ENCODE measurements at regions not wholly inside any gene's neighbourhood (a gene's known extent, or its start where the extent isn't known, plus 50 kb on each side); places are given as distances from the start of the nearest gene placed in this dataset.

DNA sequence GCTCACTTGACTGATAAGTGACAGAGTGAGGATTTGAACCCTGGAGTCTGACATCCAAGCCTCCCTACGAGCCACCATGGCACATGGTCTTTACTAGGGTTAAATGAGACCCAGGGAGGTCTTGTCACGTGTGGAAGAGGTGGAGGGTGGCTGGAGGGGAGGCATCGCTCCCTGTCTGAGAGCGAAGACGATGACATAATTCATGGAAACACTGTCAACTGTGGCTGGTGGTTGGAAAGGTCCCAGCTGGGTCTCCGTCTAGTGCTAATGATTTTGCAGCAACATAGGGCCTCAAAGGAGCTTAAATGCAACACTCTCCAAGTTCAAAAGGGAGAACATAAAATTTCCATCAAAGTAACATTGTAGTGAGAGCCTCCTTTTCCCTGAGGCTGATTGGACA, 99.9 kb upstream of the BAIAP2L1 start:
- DNase-seq, result no peak
- WGBS, 5 donors, result 53 to 66% (median 58%) methylated on average over 6 of the region's 6 CpGs
- peaks cover 0 to 14% (median 0%) of the 10 kb centered on the region in 3 donors for H3K27me3 ChIP-seq
- H3K36me3 ChIP-seq, result no peaks in the 10 kb centered on the region
- no peaks in the 10 kb centered on the region for H3K4me1 ChIP-seq
- H3K9me3 ChIP-seq, result peaks cover 0 to 38% (median 30%) of the 10 kb centered on the region in 4 donors
- no peak overlapping the region for H3K4me3 ChIP-seq
- intact Hi-C loops (cut with DNase I; ENCODE audit: low total_unique reads), result no loop called here
- no peak overlapping the region for H3K27ac ChIP-seq
- TF ChIP-seq POLR2AphosphoS5 (IDR thresholded peaks at IDR 0.05), result no peak
- no peak for TF ChIP-seq POLR2A (IDR thresholded peaks at IDR 0.05)
- TF ChIP-seq, protein P1, sequence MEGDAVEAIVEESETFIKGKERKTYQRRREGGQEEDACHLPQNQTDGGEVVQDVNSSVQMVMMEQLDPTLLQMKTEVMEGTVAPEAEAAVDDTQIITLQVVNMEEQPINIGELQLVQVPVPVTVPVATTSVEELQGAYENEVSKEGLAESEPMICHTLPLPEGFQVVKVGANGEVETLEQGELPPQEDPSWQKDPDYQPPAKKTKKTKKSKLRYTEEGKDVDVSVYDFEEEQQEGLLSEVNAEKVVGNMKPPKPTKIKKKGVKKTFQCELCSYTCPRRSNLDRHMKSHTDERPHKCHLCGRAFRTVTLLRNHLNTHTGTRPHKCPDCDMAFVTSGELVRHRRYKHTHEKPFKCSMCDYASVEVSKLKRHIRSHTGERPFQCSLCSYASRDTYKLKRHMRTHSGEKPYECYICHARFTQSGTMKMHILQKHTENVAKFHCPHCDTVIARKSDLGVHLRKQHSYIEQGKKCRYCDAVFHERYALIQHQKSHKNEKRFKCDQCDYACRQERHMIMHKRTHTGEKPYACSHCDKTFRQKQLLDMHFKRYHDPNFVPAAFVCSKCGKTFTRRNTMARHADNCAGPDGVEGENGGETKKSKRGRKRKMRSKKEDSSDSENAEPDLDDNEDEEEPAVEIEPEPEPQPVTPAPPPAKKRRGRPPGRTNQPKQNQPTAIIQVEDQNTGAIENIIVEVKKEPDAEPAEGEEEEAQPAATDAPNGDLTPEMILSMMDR (IDR thresholded peaks at IDR 0.05), result no peak
- no peak for TF ChIP-seq EP300 (IDR thresholded peaks at IDR 0.05)

DNA sequence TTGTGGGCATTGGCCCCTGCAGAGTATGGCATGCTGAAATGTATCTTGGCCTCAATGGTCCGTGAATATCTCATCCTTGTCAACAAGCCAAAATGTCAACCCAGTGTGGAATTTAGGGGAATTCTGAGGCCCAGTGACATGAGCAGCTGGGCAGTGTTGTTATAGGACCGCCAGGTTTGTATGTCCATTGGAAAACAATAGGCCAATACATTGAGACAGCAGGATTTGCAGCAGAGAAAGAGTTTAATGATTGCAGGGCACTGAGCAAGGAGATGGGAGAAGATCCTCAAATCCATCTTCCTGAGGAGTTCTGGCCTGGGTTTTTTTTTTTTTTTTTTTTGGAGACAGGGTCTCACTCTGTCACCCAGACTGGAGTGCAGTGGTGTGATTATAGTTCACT, 95.7 kb upstream of the BAIAP2L1 start:
- H3K27ac ChIP-seq, result no peak overlapping the region
- no peaks in the 10 kb centered on the region for H3K36me3 ChIP-seq
- intact Hi-C loops (cut with DNase I; ENCODE audit: low total_unique reads), result no loop called here
- H3K4me3 ChIP-seq, result no peak overlapping the region
- no peaks in the 10 kb centered on the region for H3K27me3 ChIP-seq
- DNase-seq, result no peak
- WGBS, 5 donors, result 57 to 77% (median 75%) methylated on average over 2 of the region's 2 CpGs
- peaks cover 0 to 40% (median 33%) of the 10 kb centered on the region in 4 donors for H3K9me3 ChIP-seq
- TF ChIP-seq POLR2AphosphoS5 (IDR thresholded peaks at IDR 0.05) (no peak), POLR2A (IDR thresholded peaks at IDR 0.05) (no peak), EP300 (IDR thresholded peaks at IDR 0.05) (no peak)
- TF ChIP-seq, protein P1 (IDR thresholded peaks at IDR 0.05), result no peak
- H3K4me1 ChIP-seq, result no peaks in the 10 kb centered on the region

GRCh38 chr7:98495200-98495955, 94.5 kb upstream of the BAIAP2L1 start:
- TF ChIP-seq POLR2AphosphoS5 (IDR thresholded peaks at IDR 0.05), result no peak
- TF ChIP-seq, protein P1 (IDR thresholded peaks at IDR 0.05), result no peak
- TF ChIP-seq POLR2A (IDR thresholded peaks at IDR 0.05), result no peak
- TF ChIP-seq EP300 (IDR thresholded peaks at IDR 0.05), result no peak
- Histone ChIP-seq H3K36me3 (no peaks in the 10 kb centered on the region), H3K9me3 (peaks cover 0 to 40% (median 33%) of the 10 kb centered on the region in 4 donors), H3K27me3 (no peaks in the 10 kb centered on the region), H3K4me1 (no peaks in the 10 kb centered on the region), H3K27ac (no peak overlapping the region), H3K4me3 (no peak overlapping the region)
- DNase-seq, result no peak
- WGBS, 5 donors, result 80 to 88% (median 86%) methylated on average over 11 of the region's 11 CpGs
- intact Hi-C loops (cut with DNase I; ENCODE audit: low total_unique reads), result no loop called here

- intact Hi-C loops (cut with DNase I; ENCODE audit: low total_unique reads), result no loop called here
- H3K4me3 ChIP-seq, result no peak overlapping the region
- H3K9me3 ChIP-seq, result peaks cover 0 to 25% (median 22%) of the 10 kb centered on the region in 4 donors
These were observed 92.3 kb upstream of the BAIAP2L1 start for GRCh38 chr7:98493030-98493778.

More at GRCh38 chr7:98493030-98493778, 92.3 kb upstream of the BAIAP2L1 start:
- Histone ChIP-seq H3K27ac (no peak overlapping the region), H3K4me1 (no peaks in the 10 kb centered on the region), H3K27me3 (peaks cover 0 to 6% (median 0%) of the 10 kb centered on the region in 3 donors), H3K36me3 (no peaks in the 10 kb centered on the region)
- 81 to 87% (median 85%) methylated on average over 21 of the region's 21 CpGs for WGBS, 5 donors
- no peak for DNase-seq
- TF ChIP-seq, protein P1 (IDR thresholded peaks at IDR 0.05), result no peak
- TF ChIP-seq POLR2A (IDR thresholded peaks at IDR 0.05) (no peak), EP300 (IDR thresholded peaks at IDR 0.05) (no peak), POLR2AphosphoS5 (IDR thresholded peaks at IDR 0.05) (no peak)

Data from stomach (tissue), 8 donors.